GM12873 (cell line): ENCODE measurements at regions not wholly inside any gene's neighbourhood (a gene's known extent, or its start where the extent isn't known, plus 50 kb on each side); places are given as distances from the start of the nearest gene placed in this dataset.

ENCODE experiments used
- CTCF ChIP-seq: IDR thresholded peaks from 2 replicates; pipeline ENCODE4 v1.5.1; 2012; ENCODE audit warnings: low read depth, mild to moderate bottlenecking, moderate library complexity, low read length, control low read depth; ENCODE audit not compliant: insufficient read depth; ENCODE audit errors: missing control alignments

- no peak for TF ChIP-seq CTCF
These were observed 466.6 kb upstream of the PROX1 start for GRCh38 chr1:213521206-213521605.

DNA sequence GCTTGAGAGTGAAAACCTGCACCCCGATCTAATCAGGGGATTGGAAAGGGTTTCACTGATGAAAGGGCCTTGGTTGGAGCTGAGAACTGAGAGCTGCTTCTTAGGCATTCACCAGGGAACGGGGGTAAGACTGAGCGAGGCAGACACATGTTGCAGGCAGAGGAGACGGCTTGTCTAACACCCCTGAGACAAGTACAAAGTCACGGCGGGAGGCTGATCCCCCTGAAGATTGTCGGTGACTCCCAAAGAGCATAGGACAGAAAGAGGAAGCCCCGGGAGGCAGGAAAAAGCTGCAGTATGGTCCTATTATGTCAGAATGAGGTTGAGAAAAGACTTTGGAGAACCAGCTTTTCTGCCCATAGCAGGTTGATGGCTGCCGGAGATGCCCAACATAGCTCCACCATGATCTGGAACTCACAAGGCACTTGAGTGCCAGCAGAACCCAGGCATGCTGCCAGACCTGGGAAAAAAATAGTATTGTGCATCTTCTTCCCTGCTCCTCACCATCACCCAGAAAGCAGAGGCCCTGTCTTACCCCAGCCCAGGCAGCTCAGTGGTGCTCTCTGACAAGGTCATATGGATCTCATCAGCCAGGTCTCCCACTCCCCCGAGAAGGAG lies 463.9 kb upstream of the PROX1 start:
- no peak for TF ChIP-seq CTCF

GRCh38 chr1:213526306-213526705 lies 461.5 kb upstream of the PROX1 start:
- no peak for TF ChIP-seq CTCF

DNA sequence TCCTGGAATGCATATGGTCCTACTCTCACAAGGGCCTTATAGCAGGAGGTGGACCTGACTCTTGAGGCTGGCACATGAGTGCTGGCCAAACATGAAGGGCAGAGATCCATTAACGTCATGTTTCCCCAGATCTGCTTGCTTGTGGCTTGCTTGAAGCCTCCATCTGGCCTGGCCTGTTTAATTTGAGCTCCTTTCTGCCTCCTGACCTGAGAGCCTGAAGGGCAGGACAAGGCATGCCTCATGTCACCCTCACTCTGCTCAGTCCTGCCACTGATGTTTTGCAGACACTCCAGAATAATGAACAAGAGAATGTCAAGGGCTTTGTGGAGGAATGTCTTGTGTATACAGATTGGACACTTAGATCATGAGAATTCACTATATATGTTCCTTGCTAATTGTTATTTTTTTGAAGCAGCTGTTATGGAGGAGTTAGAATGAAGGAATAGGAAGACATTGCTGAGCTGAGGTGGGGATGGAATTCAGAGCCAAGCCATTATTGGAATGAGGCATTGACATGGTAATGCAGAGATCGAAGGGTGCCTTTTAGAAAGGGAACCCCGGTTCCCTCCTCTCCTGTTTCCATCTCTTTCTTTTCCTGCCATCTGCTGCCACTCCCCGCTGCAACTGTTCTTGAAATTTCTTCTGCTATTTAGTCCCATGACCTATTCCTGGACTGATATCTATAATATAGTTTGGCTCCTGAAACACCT lies 457.0 kb upstream of the PROX1 start:
- TF ChIP-seq CTCF = no peak

GRCh38 chr1:213531369-213532310 lies 456.1 kb upstream of the PROX1 start:
- no peak for TF ChIP-seq CTCF

- TF ChIP-seq CTCF = no peak
These were observed 454.6 kb upstream of the PROX1 start for GRCh38 chr1:213533125-213533524.

DNA sequence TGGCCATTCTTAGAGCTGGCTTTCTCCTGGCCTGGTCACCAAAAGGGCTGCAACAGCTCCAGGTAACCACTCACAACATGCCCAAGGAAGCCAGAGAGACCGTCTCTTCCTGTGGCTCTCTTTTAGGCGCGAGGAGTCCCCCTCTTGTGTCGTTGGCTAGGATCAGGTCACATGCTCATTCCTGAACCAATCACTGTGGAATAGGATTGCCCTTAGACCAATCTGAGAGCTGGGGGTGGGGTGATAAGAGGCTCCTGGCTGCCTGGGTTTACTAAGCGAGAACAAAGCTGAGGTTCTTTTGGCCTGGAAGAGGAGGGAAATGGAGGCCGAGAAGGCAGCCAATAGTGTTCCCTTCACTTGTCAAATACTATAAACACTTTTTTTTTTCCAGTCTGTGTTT lies 452.1 kb upstream of the PROX1 start:
- TF ChIP-seq CTCF = no peak
